HepG2 (cell line): ENCODE measurements at regions not wholly inside any gene's neighbourhood (a gene's known extent, or its start where the extent isn't known, plus 50 kb on each side); places are given as distances from the start of the nearest gene placed in this dataset.

ENCODE experiments used
- CTCF ChIP-seq: sonication (generic); formaldehyde crosslinking; IDR thresholded peaks from 2 replicates; pipeline ENCODE4 v1.5.0; 2020; ENCODE audit warnings: mild to moderate bottlenecking, missing genetic modification reagents, moderate library complexity
- MAFF ChIP-seq: IDR thresholded peaks from 2 replicates; pipeline ENCODE4 v1.6.1; 2011; ENCODE audit warnings: low read depth, low read length, improper control_type of control experiment
- RNF2 ChIP-seq: fragments of 450-650 bp; conservative IDR thresholded peaks from 2 replicates; pipeline ENCODE4 v1.6.1; 2016; ENCODE audit warnings: low read depth
- ZNF274 ChIP-seq: sonication (generic); formaldehyde crosslinking; IDR thresholded peaks from 2 replicates; pipeline ENCODE4 v1.5.1; 2020; ENCODE audit warnings: mild to moderate bottlenecking, missing genetic modification reagents

- TF ChIP-seq MAFF (no peak), RNF2 (no peak), ZNF274 (no peak), CTCF (CRISPR knock-in tag) (no peak)
Measured at GRCh38 chr2:208978946-208979345, 444.9 kb upstream of the MAP2 start.
